Endothelial cell of umbilical vein (primary cell): ENCODE measurements at regions not wholly inside any gene's neighbourhood (a gene's known extent, or its start where the extent isn't known, plus 50 kb on each side); places are given as distances from the start of the nearest gene placed in this dataset.
"Not testable (repeated sequence)": the region's sequence is repeated elsewhere in the genome, so short reads cannot be mapped to it uniquely, and the experiment has no call there.

Experiments used
- BruUV-seq: library from RNA; stranded (reverse); fragments of 400-500 nt; replicated peaks from 2 replicates; lab custom pipeline; 2021; lab: Mats Ljungman, UMichigan
- CTCF ChIA-PET: fragments of 300-600, 350-600 bp; sonication (Branson Sonifier 250); formaldehyde crosslinking; loops from one replicate; lab custom pipeline; 2021; ENCODE audit warnings: antibody characterized with exemption, inconsistent platforms; lab: Charles Lee
- POLR2A ChIA-PET: fragments of 300-600, 350-600 bp; sonication (Branson Sonifier 250); formaldehyde crosslinking; loops from one replicate; lab custom pipeline; 2021; ENCODE audit warnings: antibody characterized with exemption, inconsistent platforms; lab: Charles Lee
- DNase-seq: peaks from one replicate; pipeline ENCODE4 v3.0.0-alpha.2; 2011; ENCODE audit warnings: low read depth, low spot score
- FAIRE-seq: peaks from 2 replicates; lab custom pipeline; 2011; peaks lifted over from hg19 to GRCh38; lab: Jason Lieb, UNC
- H2AFZ ChIP-seq: 2 replicates; pipeline ENCODE4 v1.6.0; 2012; ENCODE audit warnings: low read depth, low read length, control low read depth, inconsistent platforms
- H3K27ac ChIP-seq: 2 replicates; pipeline ENCODE4 v1.5.1; 2011; ENCODE audit warnings: low read depth, mild to moderate bottlenecking, control low read depth, low read length, moderate library complexity; ENCODE audit not compliant: insufficient read depth
- H3K27me3 ChIP-seq, 2 experiments: 2 replicates each; pipeline versions ENCODE4 v1.6.0 to v1.6.1; 2011; ENCODE audit warnings: low read length in 2 of 2, mixed read lengths in 1 of 2; ENCODE audit not compliant: control insufficient read depth in 2 of 2, insufficient read depth in 2 of 2
- H3K36me3 ChIP-seq, 2 experiments: 2 replicates in 1 of 2; 3 replicates in 1 of 2; pipeline ENCODE4 v1.5.1; 2011; ENCODE audit warnings: low read length in 2 of 2, mild to moderate bottlenecking in 1 of 2, moderate library complexity in 1 of 2; ENCODE audit not compliant: control insufficient read depth in 2 of 2, insufficient read depth in 2 of 2; ENCODE audit errors: extremely low read depth in 1 of 2
- H3K4me1 ChIP-seq: 3 replicates; pipeline ENCODE4 v1.5.1; 2011; ENCODE audit warnings: mild to moderate bottlenecking, low read length; ENCODE audit not compliant: control insufficient read depth, insufficient read depth; ENCODE audit errors: extremely low read depth
- H3K4me2 ChIP-seq: 2 replicates; pipeline ENCODE4 v1.6.1; 2011; ENCODE audit warnings: low read length, control low read depth, mixed read lengths; ENCODE audit not compliant: insufficient read depth
- H3K4me3 ChIP-seq, 3 experiments: fragments of 200-600 bp in 1 of 3; sonication (generic), shearing (Covaris generic) in 1 of 3; replicated peaks in 1 of 3; 2 replicates each; pipeline ENCODE4 v1.5.1; 2011 to 2016; ENCODE audit warnings: control low read depth in 3 of 3, low read length in 3 of 3, mild to moderate bottlenecking in 2 of 3, inconsistent platforms in 1 of 3, low read depth in 1 of 3, moderate library complexity in 1 of 3; ENCODE audit not compliant: insufficient read depth in 1 of 3
- H3K79me2 ChIP-seq: 2 replicates; pipeline ENCODE4 v1.6.0; 2012; ENCODE audit warnings: low read length, inconsistent platforms; ENCODE audit not compliant: control insufficient read depth, insufficient read depth
- H3K9ac ChIP-seq: replicated peaks from 2 replicates; pipeline ENCODE3; 2011; ENCODE audit warnings: low read length, control low read depth; ENCODE audit not compliant: insufficient read depth; ENCODE audit errors: extremely low read depth
- H3K9me1 ChIP-seq: replicated peaks from 3 replicates; pipeline ENCODE4 v1.6.0; 2011; ENCODE audit warnings: mild to moderate bottlenecking, low read length; ENCODE audit not compliant: control insufficient read depth, insufficient read depth; ENCODE audit errors: extremely low read depth
- H3K9me3 ChIP-seq: replicated peaks from 2 replicates; pipeline ENCODE4 v1.5.1; 2012; ENCODE audit warnings: low read length, inconsistent platforms; ENCODE audit not compliant: control insufficient read depth, insufficient read depth
- H4K20me1 ChIP-seq: replicated peaks from 2 replicates; pipeline ENCODE3; 2011; ENCODE audit warnings: mild to moderate bottlenecking, low read length; ENCODE audit not compliant: control insufficient read depth, insufficient read depth; ENCODE audit errors: extremely low read depth
- FOS ChIP-seq: IDR thresholded peaks from 2 replicates; pipeline ENCODE4 v1.6.1; 2011; ENCODE audit warnings: mild to moderate bottlenecking, low read length, moderate library complexity, borderline replicate concordance; ENCODE audit not compliant: insufficient read depth
- JUN ChIP-seq: IDR thresholded peaks from 2 replicates; pipeline ENCODE4 v1.6.1; 2011; ENCODE audit warnings: borderline replicate concordance, low read depth; ENCODE audit not compliant: insufficient read length, insufficient read depth
- MYC ChIP-seq: IDR thresholded peaks from one replicate; pipeline ENCODE4 v1.6.1; 2011; ENCODE audit warnings: mild to moderate bottlenecking, low read depth, low read length
- POLR2A ChIP-seq: IDR thresholded peaks from 2 replicates; pipeline ENCODE4 v1.6.1; 2012; ENCODE audit warnings: low read depth, mild to moderate bottlenecking, control low read depth, low read length
- dilution Hi-C: fragments of 300-500 bp; cut with MboI; formaldehyde crosslinking; loops from one replicate; pipeline ENCODE4 v1.15.0; 2019; ENCODE audit warnings: low sequenced_read_pairs; ENCODE audit not compliant: extremely low pct_ligation_motif_present
- intact Hi-C: fragments of 100-400 bp; cut with micrococcal nuclease; formaldehyde crosslinking; loops from one replicate; pipeline ENCODE4 v1.10.0; 2022
- TF ChIP-seq, protein P1 (sequence below), 2 donors: IDR thresholded peaks; 1 replicate in 1 of 2; 2 replicates in 1 of 2; pipeline ENCODE4 v1.5.1; 2011; ENCODE audit warnings: low read length in 2 of 2, mild to moderate bottlenecking in 2 of 2, moderate library complexity in 2 of 2, control low read depth in 1 of 2, inconsistent platforms in 1 of 2, low read depth in 1 of 2; ENCODE audit not compliant: insufficient read depth in 1 of 2; ENCODE audit errors: extremely low read depth in 1 of 2

- H3K36me3 ChIP-seq = no peaks in the 10 kb centered on the region
- H3K27ac ChIP-seq = no peak overlapping the region
- dilution Hi-C loops (no loop called here), intact Hi-C loops (no loop called here)
- H3K9me1 ChIP-seq = no peaks in the 10 kb centered on the region
- ChIA-PET POLR2A (no interaction called here), CTCF (no interaction called here)
- no peak overlapping the region for H3K4me2 ChIP-seq
- DNase-seq (peak; percentile 4), FAIRE-seq (peak; percentile 48)
- no peaks in the 10 kb centered on the region for H3K79me2 ChIP-seq
- TF ChIP-seq MYC (no peak), FOS (no peak), JUN (no peak), POLR2A (no peak)
- TF ChIP-seq, protein P1, sequence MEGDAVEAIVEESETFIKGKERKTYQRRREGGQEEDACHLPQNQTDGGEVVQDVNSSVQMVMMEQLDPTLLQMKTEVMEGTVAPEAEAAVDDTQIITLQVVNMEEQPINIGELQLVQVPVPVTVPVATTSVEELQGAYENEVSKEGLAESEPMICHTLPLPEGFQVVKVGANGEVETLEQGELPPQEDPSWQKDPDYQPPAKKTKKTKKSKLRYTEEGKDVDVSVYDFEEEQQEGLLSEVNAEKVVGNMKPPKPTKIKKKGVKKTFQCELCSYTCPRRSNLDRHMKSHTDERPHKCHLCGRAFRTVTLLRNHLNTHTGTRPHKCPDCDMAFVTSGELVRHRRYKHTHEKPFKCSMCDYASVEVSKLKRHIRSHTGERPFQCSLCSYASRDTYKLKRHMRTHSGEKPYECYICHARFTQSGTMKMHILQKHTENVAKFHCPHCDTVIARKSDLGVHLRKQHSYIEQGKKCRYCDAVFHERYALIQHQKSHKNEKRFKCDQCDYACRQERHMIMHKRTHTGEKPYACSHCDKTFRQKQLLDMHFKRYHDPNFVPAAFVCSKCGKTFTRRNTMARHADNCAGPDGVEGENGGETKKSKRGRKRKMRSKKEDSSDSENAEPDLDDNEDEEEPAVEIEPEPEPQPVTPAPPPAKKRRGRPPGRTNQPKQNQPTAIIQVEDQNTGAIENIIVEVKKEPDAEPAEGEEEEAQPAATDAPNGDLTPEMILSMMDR (IDR thresholded peaks at IDR 0.05; ENCODE audit: extremely low read depth in 1 of 2, insufficient read depth in 1 of 2, low read depth in 1 of 2, low read length in 2 of 2) = no peak
- no peaks in the 10 kb centered on the region for H3K4me1 ChIP-seq
- BruUV-seq = no TSS peak
- no peaks in the 10 kb centered on the region for H4K20me1 ChIP-seq
- no peak overlapping the region for H3K9ac ChIP-seq
- peak overlapping the region; percentile 15 for H2AFZ ChIP-seq
- no peaks in the 10 kb centered on the region for H3K9me3 ChIP-seq
- H3K27me3 ChIP-seq = no peaks in the 10 kb centered on the region
- no peak overlapping the region for H3K4me3 ChIP-seq
These were observed 55.0 kb downstream of the BEX3 start for GRCh38 chrX:103431316-103431715.

GRCh38 chrX:103432841-103433240, 56.5 kb downstream of the BEX3 start:
- H4K20me1 ChIP-seq, FAIRE-seq, H3K27me3 ChIP-seq, CTCF ChIA-PET, H3K4me3 ChIP-seq, H2AFZ ChIP-seq, dilution Hi-C loops, H3K27ac ChIP-seq, H3K9ac ChIP-seq, H3K9me1 ChIP-seq, POLR2A ChIA-PET, intact Hi-C loops, H3K4me2 ChIP-seq, BruUV-seq, H3K9me3 ChIP-seq, H3K79me2 ChIP-seq, H3K4me1 ChIP-seq, H3K36me3 ChIP-seq, DNase-seq: not testable (repeated sequence)
